ENCODE measurements at regions not wholly inside any gene's neighbourhood (a gene's known extent, or its start where the extent isn't known, plus 50 kb on each side); places are given as distances from the start of the nearest gene placed in this dataset.

- Histone ChIP-seq H3K27me3 (ENCODE audit: insufficient read depth, low read depth, severe bottlenecking) (no peaks in the 10 kb centered on the region), H3K36me3 (no peaks in the 10 kb centered on the region), H3K27ac (no peak overlapping the region), H3K4me3 (ENCODE audit: low read depth, low read length) (no peak overlapping the region), H3K9me3 (ENCODE audit: severe bottlenecking) (peaks cover 6% of the 10 kb centered on the region)
- TF ChIP-seq, protein P1, sequence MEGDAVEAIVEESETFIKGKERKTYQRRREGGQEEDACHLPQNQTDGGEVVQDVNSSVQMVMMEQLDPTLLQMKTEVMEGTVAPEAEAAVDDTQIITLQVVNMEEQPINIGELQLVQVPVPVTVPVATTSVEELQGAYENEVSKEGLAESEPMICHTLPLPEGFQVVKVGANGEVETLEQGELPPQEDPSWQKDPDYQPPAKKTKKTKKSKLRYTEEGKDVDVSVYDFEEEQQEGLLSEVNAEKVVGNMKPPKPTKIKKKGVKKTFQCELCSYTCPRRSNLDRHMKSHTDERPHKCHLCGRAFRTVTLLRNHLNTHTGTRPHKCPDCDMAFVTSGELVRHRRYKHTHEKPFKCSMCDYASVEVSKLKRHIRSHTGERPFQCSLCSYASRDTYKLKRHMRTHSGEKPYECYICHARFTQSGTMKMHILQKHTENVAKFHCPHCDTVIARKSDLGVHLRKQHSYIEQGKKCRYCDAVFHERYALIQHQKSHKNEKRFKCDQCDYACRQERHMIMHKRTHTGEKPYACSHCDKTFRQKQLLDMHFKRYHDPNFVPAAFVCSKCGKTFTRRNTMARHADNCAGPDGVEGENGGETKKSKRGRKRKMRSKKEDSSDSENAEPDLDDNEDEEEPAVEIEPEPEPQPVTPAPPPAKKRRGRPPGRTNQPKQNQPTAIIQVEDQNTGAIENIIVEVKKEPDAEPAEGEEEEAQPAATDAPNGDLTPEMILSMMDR (IDR thresholded peaks at IDR 0.05; ENCODE audit: low read depth, low read length) = no peak
- DNase-seq = no peak
These were observed 656.5 kb upstream of the SALL1 start for GRCh38 chr16:51807551-51807950.

DNA sequence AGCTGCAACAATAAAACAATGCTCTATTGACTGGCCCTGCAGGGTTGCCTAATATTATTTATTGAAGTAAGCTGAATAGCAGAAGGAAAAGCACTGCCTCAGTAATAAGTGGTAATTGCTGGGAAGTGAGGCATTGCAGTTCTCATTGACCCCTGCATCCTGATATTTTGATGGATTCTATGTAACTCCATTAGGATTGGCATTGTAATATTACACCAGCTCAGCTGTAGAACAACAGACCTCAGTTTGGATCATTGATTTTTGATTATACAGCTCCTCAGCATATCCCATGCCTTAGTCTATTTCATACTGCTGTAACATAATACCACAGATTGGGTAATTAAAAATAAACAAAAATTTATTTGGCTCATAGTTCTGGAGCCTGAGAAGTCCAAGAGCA is 650.6 kb upstream of the SALL1 start:
- H3K27ac ChIP-seq = no peak overlapping the region
- TF ChIP-seq, protein P1 (IDR thresholded peaks at IDR 0.05; ENCODE audit: low read depth, low read length) = no peak
- no peak overlapping the region for H3K4me3 ChIP-seq (ENCODE audit: low read depth, low read length)
- H3K36me3 ChIP-seq = no peaks in the 10 kb centered on the region
- H3K9me3 ChIP-seq (ENCODE audit: severe bottlenecking) = no peaks in the 10 kb centered on the region
- DNase-seq = no peak
- H3K27me3 ChIP-seq (ENCODE audit: insufficient read depth, low read depth, severe bottlenecking) = no peaks in the 10 kb centered on the region

- Histone ChIP-seq H3K36me3 (no peaks in the 10 kb centered on the region), H3K9me3 (ENCODE audit: severe bottlenecking) (no peaks in the 10 kb centered on the region), H3K27ac (no peak overlapping the region), H3K27me3 (ENCODE audit: insufficient read depth, low read depth, severe bottlenecking) (no peaks in the 10 kb centered on the region), H3K4me3 (ENCODE audit: low read depth, low read length) (no peak overlapping the region)
- DNase-seq = no peak
- TF ChIP-seq, protein P1 (IDR thresholded peaks at IDR 0.05; ENCODE audit: low read depth, low read length) = no peak
These were observed 646.7 kb upstream of the SALL1 start for GRCh38 chr16:51797669-51798259.

DNA sequence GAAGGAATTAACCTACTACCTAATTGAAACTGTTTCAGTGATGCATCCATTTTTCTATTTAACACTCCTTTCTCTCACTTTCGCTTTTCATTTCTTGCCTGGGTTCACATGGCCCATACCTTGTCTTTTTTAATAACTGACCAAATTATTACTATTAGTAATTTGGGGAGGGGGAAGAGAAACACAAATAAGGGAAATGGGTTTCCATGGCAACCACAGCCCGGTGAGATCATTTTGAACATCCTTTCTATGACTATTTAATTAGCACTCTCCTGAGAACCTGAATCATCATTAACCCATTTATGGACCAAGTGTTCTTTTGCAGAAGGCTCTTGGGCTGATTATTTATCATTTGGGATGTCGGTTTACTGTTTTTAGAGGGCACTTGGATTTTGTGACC is 628.2 kb upstream of the SALL1 start:
- TF ChIP-seq, protein P1 (IDR thresholded peaks at IDR 0.05; ENCODE audit: low read depth, low read length) = no peak
- no peak for DNase-seq
- no peaks in the 10 kb centered on the region for H3K27me3 ChIP-seq (ENCODE audit: insufficient read depth, low read depth, severe bottlenecking)

GRCh38 chr16:51773071-51773890 is 622.2 kb upstream of the SALL1 start:
- Histone ChIP-seq H3K36me3 (no peaks in the 10 kb centered on the region), H3K9me3 (ENCODE audit: severe bottlenecking) (no peaks in the 10 kb centered on the region), H3K27me3 (ENCODE audit: insufficient read depth, low read depth, severe bottlenecking) (no peaks in the 10 kb centered on the region), H3K27ac (no peak overlapping the region), H3K4me3 (ENCODE audit: low read depth, low read length) (no peak overlapping the region)
- DNase-seq = no peak
- TF ChIP-seq, protein P1 (IDR thresholded peaks at IDR 0.05; ENCODE audit: low read depth, low read length) = no peak

More for the DNA sequence above, 628.2 kb upstream of the SALL1 start:
- Histone ChIP-seq H3K4me3 (ENCODE audit: low read depth, low read length) (no peak overlapping the region), H3K9me3 (ENCODE audit: severe bottlenecking) (no peaks in the 10 kb centered on the region), H3K27ac (no peak overlapping the region), H3K36me3 (no peaks in the 10 kb centered on the region)
